ENCODE measurements at regions not wholly inside any gene's neighbourhood (a gene's known extent, or its start where the extent isn't known, plus 50 kb on each side); places are given as distances from the start of the nearest gene placed in this dataset.

- H3K4me1 ChIP-seq (ENCODE audit: control insufficient read depth, insufficient read depth, low read depth, low read length): no peaks in the 10 kb centered on the region
- H4K91ac ChIP-seq (ENCODE audit: low read length): no peak overlapping the region
- no peak overlapping the region for H3K14ac ChIP-seq (ENCODE audit: low read length in 2 of 2)
- H3K27me3 ChIP-seq (ENCODE audit: control insufficient read depth in 1 of 2, insufficient read depth in 1 of 2, low read length in 2 of 2): no peaks in the 10 kb centered on the region
- H3K27ac ChIP-seq (ENCODE audit: low read length, poor library complexity, severe bottlenecking): no peak overlapping the region
- H2BK120ac ChIP-seq (ENCODE audit: low read depth, low read length): no peak overlapping the region
- no peaks in the 10 kb centered on the region for H3K36me3 ChIP-seq (ENCODE audit: control insufficient read depth in 1 of 2, insufficient read depth in 2 of 2, low read depth in 1 of 2, low read length in 2 of 2)
- no peak overlapping the region for H3K4me2 ChIP-seq (ENCODE audit: low read length, poor library complexity, severe bottlenecking)
- H3K18ac ChIP-seq (ENCODE audit: low read depth in 1 of 2, low read length in 2 of 2): no peak overlapping the region
- no peak overlapping the region for H2BK15ac ChIP-seq (ENCODE audit: low read depth, poor library complexity, severe bottlenecking)
- H3K23ac ChIP-seq (ENCODE audit: low read length in 2 of 2): no peak overlapping the region
- no peak overlapping the region for H2BK5ac ChIP-seq (ENCODE audit: low read depth, low read length, poor library complexity, severe bottlenecking)
- H2AK5ac ChIP-seq (ENCODE audit: low read length, severe bottlenecking): no peak overlapping the region
- no peak for DNase-seq
- no peaks in the 10 kb centered on the region for H3K79me1 ChIP-seq (replicated peaks; ENCODE audit: low read length, poor library complexity, severe bottlenecking)
- no peak overlapping the region for H4K8ac ChIP-seq (ENCODE audit: low read length)
- no peak overlapping the region for H2BK12ac ChIP-seq (ENCODE audit: low read length in 2 of 2)
- peak overlapping the region; percentile 40 for H3K9ac ChIP-seq (ENCODE audit: low read length)
- no peak overlapping the region for H2AFZ ChIP-seq (ENCODE audit: low read depth, low read length)
- no peak overlapping the region for H3K4ac ChIP-seq (ENCODE audit: low read depth in 1 of 2, low read length in 2 of 2)
- H3K4me3 ChIP-seq (ENCODE audit: insufficient read depth in 1 of 2, low read depth in 1 of 2, low read length in 2 of 2): no peak overlapping the region
- WGBS: 41% methylated on average over 1 of the region's 1 CpG
- no peaks in the 10 kb centered on the region for H3K9me3 ChIP-seq (ENCODE audit: control insufficient read depth, low read length)
Measured at GRCh38 chr7:120184866-120185265, 88.1 kb upstream of the KCND2 start.

GRCh38 chr7:120185940-120186682 lies 86.9 kb upstream of the KCND2 start:
- Histone ChIP-seq H3K9ac (ENCODE audit: low read length) (no peak overlapping the region), H4K8ac (ENCODE audit: low read length) (no peak overlapping the region), H3K36me3 (ENCODE audit: control insufficient read depth in 1 of 2, insufficient read depth in 2 of 2, low read depth in 1 of 2, low read length in 2 of 2) (no peaks in the 10 kb centered on the region), H2BK12ac (ENCODE audit: low read length in 2 of 2) (no peak overlapping the region), H3K14ac (ENCODE audit: low read length in 2 of 2) (no peak overlapping the region), H3K27ac (ENCODE audit: low read length, poor library complexity, severe bottlenecking) (no peak overlapping the region), H2BK15ac (ENCODE audit: low read depth, poor library complexity, severe bottlenecking) (no peak overlapping the region), H3K4me2 (ENCODE audit: low read length, poor library complexity, severe bottlenecking) (no peak overlapping the region), H2AFZ (ENCODE audit: low read depth, low read length) (no peak overlapping the region), H2BK120ac (ENCODE audit: low read depth, low read length) (no peak overlapping the region), H3K4me1 (ENCODE audit: control insufficient read depth, insufficient read depth, low read depth, low read length) (no peaks in the 10 kb centered on the region), H3K9me3 (ENCODE audit: control insufficient read depth, low read length) (no peaks in the 10 kb centered on the region), H3K79me1 (replicated peaks; ENCODE audit: low read length, poor library complexity, severe bottlenecking) (no peaks in the 10 kb centered on the region), H3K4ac (ENCODE audit: low read depth in 1 of 2, low read length in 2 of 2) (no peak overlapping the region), H2AK5ac (ENCODE audit: low read length, severe bottlenecking) (no peak overlapping the region), H3K4me3 (ENCODE audit: insufficient read depth in 1 of 2, low read depth in 1 of 2, low read length in 2 of 2) (no peak overlapping the region), H3K23ac (ENCODE audit: low read length in 2 of 2) (no peak overlapping the region), H3K27me3 (ENCODE audit: control insufficient read depth in 1 of 2, insufficient read depth in 1 of 2, low read length in 2 of 2) (no peaks in the 10 kb centered on the region), H4K91ac (ENCODE audit: low read length) (no peak overlapping the region), H2BK5ac (ENCODE audit: low read depth, low read length, poor library complexity, severe bottlenecking) (no peak overlapping the region), H3K18ac (ENCODE audit: low read depth in 1 of 2, low read length in 2 of 2) (no peak overlapping the region)
- WGBS: no CpG with 5 or more reads among the region's 3 CpGs
- peak; percentile 29 for DNase-seq

DNA sequence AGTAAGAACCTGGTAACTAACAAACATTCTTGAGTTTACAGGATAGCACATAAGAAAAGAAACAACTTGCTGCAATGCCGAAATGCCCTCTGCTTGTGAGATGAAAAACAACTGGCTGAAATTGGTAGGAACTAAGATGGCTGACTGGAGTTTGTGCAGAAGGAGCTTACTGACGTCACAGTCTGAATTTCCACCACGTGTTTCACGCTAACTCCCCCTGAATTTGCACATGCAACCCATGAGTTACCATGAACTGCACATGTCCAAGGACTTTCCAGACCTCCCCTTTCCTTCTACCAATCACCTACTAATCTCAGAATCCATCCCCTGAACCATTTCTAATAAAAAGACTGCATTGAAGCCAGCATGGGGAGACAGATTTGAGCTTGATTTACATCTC lies 86.3 kb upstream of the KCND2 start:
- no peaks in the 10 kb centered on the region for H3K79me1 ChIP-seq (replicated peaks; ENCODE audit: low read length, poor library complexity, severe bottlenecking)
- H3K4me3 ChIP-seq (ENCODE audit: insufficient read depth in 1 of 2, low read depth in 1 of 2, low read length in 2 of 2): no peak overlapping the region
- H2BK12ac ChIP-seq (ENCODE audit: low read length in 2 of 2): no peak overlapping the region
- H3K4ac ChIP-seq (ENCODE audit: low read depth in 1 of 2, low read length in 2 of 2): no peak overlapping the region
- no peak overlapping the region for H3K23ac ChIP-seq (ENCODE audit: low read length in 2 of 2)
- H3K4me2 ChIP-seq (ENCODE audit: low read length, poor library complexity, severe bottlenecking): no peak overlapping the region
- no peak overlapping the region for H3K14ac ChIP-seq (ENCODE audit: low read length in 2 of 2)
- no peaks in the 10 kb centered on the region for H3K4me1 ChIP-seq (ENCODE audit: control insufficient read depth, insufficient read depth, low read depth, low read length)
- no peak for DNase-seq
- no peaks in the 10 kb centered on the region for H3K9me3 ChIP-seq (ENCODE audit: control insufficient read depth, low read length)
- no peak overlapping the region for H2BK15ac ChIP-seq (ENCODE audit: low read depth, poor library complexity, severe bottlenecking)
- 93% methylated on average over 4 of the region's 4 CpGs for WGBS
- H4K8ac ChIP-seq (ENCODE audit: low read length): no peak overlapping the region
- no peak overlapping the region for H3K18ac ChIP-seq (ENCODE audit: low read depth in 1 of 2, low read length in 2 of 2)
- no peaks in the 10 kb centered on the region for H3K27me3 ChIP-seq (ENCODE audit: control insufficient read depth in 1 of 2, insufficient read depth in 1 of 2, low read length in 2 of 2)
- no peak overlapping the region for H3K27ac ChIP-seq (ENCODE audit: low read length, poor library complexity, severe bottlenecking)
- H3K36me3 ChIP-seq (ENCODE audit: control insufficient read depth in 1 of 2, insufficient read depth in 2 of 2, low read depth in 1 of 2, low read length in 2 of 2): no peaks in the 10 kb centered on the region
- H3K9ac ChIP-seq (ENCODE audit: low read length): no peak overlapping the region
- no peak overlapping the region for H2AK5ac ChIP-seq (ENCODE audit: low read length, severe bottlenecking)
- no peak overlapping the region for H2BK120ac ChIP-seq (ENCODE audit: low read depth, low read length)
- no peak overlapping the region for H4K91ac ChIP-seq (ENCODE audit: low read length)
- no peak overlapping the region for H2AFZ ChIP-seq (ENCODE audit: low read depth, low read length)
- no peak overlapping the region for H2BK5ac ChIP-seq (ENCODE audit: low read depth, low read length, poor library complexity, severe bottlenecking)

DNA sequence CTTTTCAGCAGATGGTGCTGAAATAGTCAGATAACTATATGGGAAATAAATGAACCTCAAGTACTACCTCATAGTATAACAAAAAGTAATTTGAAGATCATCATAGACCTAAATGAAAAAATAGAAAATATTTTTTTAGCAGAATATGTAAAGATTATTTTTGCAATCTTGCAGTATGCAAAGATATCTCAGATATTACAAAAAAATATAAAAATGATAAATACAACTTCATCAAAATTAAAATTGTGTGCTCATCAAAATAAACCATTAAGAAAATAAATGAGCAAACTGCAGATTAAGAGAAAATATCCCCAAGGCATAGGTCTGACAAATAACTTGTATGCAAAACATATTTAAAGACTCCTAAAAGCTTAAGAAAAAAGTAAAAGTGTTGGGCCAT lies 83.4 kb upstream of the KCND2 start:
- Histone ChIP-seq H2BK12ac (ENCODE audit: low read length in 2 of 2) (no peak overlapping the region), H3K4me1 (ENCODE audit: control insufficient read depth, insufficient read depth, low read depth, low read length) (no peaks in the 10 kb centered on the region), H2BK120ac (ENCODE audit: low read depth, low read length) (no peak overlapping the region), H3K23ac (ENCODE audit: low read length in 2 of 2) (no peak overlapping the region), H3K4ac (ENCODE audit: low read depth in 1 of 2, low read length in 2 of 2) (no peak overlapping the region), H3K18ac (ENCODE audit: low read depth in 1 of 2, low read length in 2 of 2) (no peak overlapping the region), H3K14ac (ENCODE audit: low read length in 2 of 2) (no peak overlapping the region), H3K27ac (ENCODE audit: low read length, poor library complexity, severe bottlenecking) (no peak overlapping the region), H3K4me3 (ENCODE audit: insufficient read depth in 1 of 2, low read depth in 1 of 2, low read length in 2 of 2) (no peak overlapping the region), H2BK5ac (ENCODE audit: low read depth, low read length, poor library complexity, severe bottlenecking) (no peak overlapping the region), H4K8ac (ENCODE audit: low read length) (no peak overlapping the region), H3K79me1 (replicated peaks; ENCODE audit: low read length, poor library complexity, severe bottlenecking) (no peaks in the 10 kb centered on the region), H2AFZ (ENCODE audit: low read depth, low read length) (no peak overlapping the region), H3K27me3 (ENCODE audit: control insufficient read depth in 1 of 2, insufficient read depth in 1 of 2, low read length in 2 of 2) (no peaks in the 10 kb centered on the region), H3K4me2 (ENCODE audit: low read length, poor library complexity, severe bottlenecking) (no peak overlapping the region), H3K36me3 (ENCODE audit: control insufficient read depth in 1 of 2, insufficient read depth in 2 of 2, low read depth in 1 of 2, low read length in 2 of 2) (no peaks in the 10 kb centered on the region), H2BK15ac (ENCODE audit: low read depth, poor library complexity, severe bottlenecking) (no peak overlapping the region), H3K9me3 (ENCODE audit: control insufficient read depth, low read length) (no peaks in the 10 kb centered on the region), H2AK5ac (ENCODE audit: low read length, severe bottlenecking) (no peak overlapping the region), H3K9ac (ENCODE audit: low read length) (no peak overlapping the region), H4K91ac (ENCODE audit: low read length) (no peak overlapping the region)
- no peak for DNase-seq

All from mesenchymal stem cell (in vitro differentiated cells and primary cell).